Stimulated activated CD4-positive, alpha-beta T cell treated with anti-CD3 and anti-CD28 coated beads, Interleukin-4, amount 100 ng/mL, for 1 hour (primary cell): ENCODE measurements at regions not wholly inside any gene's neighbourhood (a gene's known extent, or its start where the extent isn't known, plus 50 kb on each side); places are given as distances from the start of the nearest gene placed in this dataset.

Experiments
- DNase-seq: peaks from one replicate; pipeline ENCODE4 v3.0.0-alpha.2; 2020

DNA sequence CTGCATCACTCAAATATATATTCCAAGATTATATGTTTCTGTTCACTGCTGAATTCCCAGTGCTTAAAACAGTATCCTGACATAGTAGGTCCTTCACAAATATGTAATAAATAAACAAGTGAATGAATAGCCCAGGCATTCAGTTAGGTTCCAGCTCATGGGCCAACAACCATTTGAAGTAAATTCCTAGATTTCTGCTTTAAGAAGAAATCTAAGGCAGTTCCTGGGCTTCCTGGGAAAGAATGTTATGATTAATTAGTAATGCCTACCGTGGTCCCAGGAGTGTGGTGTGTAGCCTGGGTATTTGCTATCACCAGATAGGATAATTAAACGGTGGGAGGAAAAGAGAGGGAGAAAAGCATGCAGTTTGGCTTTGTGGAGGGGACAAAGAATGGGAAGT, 576.8 kb downstream of the SOX6 start:
- no peak for DNase-seq

DNA sequence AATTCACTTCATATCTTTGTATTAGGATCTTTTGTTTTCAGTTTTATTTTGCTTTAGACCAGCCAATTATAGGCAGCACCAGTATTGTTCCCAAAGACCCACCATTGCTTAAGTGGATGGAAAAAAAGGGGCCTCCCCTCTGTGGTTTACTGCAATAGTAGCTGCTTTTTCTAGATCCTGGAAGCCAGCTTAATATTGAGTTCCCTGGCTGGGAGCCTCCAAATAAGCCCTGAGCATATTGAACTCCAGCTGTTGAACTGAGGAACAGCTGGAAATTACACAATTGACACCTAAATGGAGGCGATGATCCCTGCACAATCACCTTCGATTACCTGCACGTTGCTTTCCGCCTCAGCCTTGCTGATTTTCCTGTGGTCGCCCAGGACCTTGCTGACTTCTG, 576.0 kb downstream of the SOX6 start:
- no peak for DNase-seq

DNA sequence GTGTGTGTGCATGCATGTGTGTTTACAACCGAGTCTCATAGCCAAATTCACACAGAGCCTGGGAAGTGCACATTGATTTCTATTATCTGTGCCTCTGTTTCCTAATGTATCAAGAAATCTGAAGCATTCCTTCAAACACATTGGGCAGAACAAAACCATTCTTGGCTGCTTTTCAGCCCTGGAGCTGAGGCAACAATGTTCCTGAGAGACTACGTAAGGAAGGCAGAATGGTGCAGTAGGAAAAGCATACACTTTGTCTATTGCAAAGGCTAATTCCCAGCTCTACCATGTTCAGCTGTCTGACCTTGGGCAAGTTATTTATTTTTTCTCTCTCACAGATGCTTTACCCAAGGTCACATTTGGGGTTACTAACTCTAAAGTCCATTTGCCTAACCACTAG, 575.5 kb downstream of the SOX6 start:
- DNase-seq = no peak

DNA sequence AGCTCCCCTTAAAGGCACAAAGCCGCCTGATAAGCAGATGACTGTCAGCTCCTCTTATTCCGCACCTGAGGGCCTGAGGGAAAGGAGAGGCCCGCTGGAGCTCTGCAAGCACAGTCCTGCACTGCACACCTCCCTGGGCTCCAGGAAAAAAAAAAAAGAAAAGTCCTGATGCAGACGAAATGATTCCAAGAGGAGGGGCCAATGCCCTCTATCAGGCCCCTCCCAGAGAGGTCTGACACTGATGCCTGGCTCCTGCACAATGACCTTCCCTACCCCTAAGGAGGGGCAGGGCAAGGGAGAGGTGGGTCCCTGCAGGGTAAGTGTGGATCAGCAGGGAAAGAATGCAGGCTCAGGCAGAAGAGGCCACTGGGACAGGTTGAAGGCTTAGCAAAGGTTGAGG, 572.7 kb downstream of the SOX6 start:
- no peak for DNase-seq

DNA sequence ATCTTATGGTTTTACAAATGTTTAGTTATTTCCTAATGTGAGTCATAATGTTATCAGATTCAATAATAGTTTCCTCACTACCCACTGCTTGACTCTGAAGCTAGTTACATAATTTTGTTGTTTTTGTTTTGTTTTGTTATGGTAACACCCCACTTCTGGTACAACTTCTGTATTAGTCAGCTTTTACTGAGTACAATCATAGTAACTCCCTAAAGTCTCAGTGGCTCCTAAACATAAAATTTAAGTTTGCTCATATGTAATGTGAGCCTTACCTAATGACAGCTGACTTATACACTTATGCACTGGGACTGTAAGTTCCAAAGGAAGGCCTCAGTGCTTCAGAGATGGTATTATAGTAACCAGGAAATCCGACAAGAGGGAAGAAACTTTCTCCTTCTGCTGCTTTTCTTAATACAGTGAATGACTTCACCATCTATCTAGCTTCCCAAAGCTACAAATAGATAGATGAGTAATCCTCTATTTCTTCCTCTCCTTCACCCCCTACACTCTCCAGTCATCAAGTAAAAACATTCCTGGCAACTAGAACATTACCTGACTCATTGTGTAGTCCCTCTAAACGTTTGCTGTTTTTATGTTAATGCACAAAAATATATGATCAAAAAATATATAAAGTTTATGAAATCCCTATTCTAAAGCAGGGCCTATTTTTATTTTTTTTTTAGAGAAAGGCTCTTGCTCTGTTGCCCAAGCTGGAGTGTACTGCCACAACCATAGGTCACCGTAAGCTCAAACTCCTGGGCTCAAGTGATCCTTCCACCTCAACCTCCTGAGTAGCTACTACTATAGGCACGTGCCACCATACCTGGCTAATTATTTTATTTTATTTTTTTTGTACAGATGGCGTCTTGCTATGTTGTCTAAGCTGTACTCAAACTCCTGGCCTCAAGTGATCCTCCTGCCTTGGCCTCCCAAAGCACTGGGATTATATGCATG, 563.0 kb downstream of the SOX6 start:
- no peak for DNase-seq

DNA sequence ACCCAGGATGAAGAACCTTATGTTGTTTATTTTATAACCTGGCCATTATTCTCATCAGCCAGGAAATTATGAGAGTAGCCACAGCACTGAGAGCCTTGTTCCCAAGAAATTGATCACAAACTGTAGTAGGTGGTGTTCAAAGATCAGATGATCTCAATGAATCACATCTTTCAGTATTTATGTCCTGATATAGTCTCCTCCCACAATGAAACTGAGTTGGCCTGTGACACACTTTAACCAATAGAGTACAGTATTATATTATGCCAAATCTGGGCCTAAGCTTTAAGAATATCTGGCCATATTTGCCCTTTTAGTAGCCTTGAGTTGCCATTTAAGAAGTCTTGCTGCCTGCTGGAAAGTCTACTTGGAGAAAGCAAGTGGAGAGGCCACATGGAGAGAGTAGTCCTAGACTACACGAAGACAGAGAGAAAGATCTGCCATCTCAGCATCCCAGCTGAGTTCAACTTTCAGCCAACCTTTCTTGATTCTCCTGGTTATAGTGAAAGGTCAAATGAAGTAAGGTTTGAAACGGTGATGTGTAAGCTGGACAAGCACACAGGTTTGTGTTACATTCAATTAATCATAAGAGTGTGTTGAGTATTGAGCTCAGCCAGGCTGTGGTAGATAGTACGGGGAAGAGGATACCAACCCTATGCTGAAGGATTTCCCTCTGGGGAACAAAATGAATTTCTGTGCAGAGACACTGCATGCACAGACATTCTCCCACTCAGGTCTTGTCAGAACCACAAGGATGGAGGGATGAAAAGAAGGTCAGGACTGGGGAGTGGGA, 561.8 kb downstream of the SOX6 start:
- DNase-seq = no peak

DNA sequence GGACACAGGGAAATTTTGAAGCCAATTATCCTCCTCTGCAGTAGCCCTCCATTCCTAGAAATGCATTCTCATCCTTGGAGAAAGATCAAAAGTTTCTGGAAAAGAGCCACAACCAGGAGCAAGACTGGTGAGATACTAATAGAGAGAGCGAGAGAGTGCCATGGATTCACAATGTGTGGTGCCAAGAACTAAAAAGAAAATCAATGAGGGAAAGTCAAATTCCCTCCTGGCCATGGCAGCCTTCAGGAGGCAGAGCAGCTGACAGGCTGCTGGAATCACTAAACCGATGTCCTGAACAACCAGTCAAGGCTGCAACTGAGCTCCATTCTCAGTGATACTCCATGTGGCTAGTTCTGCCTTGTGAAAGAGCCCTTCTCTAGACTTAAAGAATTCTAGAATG, 561.0 kb downstream of the SOX6 start:
- DNase-seq = no peak

DNA sequence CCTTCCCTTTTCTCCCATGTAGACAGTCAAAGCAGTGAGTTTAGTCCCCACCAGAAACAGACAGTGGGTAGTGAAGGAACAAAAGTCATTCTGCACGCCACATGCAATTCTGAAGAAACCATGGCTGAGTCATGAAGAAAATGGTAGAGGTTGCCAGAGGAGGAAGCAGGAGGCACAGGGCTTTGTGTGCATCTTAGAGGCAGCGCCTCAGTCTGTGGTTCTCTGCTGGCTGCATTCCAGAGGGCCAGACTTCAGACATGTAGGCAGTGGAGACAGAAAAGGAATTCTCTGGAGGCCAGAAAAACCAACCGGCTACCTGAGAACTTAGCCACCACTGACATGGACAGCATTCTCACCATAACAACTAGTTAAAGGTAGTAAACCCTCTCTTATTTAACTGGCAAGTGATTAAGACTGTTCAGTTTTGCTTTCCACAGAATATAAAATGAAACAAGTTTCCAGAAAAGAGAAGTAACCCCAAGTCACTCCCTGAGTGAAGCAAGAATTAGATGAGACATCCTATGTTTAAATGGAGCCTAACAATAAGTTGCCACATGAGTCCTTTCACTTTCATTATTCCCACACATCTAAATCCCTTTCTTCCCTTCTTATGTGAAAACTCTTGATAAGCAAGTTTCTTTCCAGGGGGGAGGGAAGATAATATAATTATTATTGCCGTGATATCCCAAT, 556.1 kb downstream of the SOX6 start:
- DNase-seq = no peak

DNA sequence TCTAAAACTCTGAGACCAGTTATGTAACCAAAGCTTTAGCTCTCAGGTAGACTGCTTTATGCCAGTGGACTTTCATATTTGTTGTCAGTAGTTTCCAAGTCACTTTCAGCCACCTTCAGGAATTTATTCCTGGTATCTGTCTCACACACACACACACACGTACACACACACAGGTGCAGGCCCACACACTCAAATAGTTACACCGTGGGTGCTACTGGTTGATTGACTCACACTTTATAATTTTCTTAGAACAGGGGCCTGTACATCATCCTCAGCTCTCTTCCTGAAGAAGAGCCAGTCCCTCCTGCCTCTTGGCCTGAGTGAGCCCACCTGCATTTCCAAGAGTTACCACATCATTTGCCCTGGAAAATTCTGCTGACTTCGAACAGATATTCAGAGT, 555.2 kb downstream of the SOX6 start:
- no peak for DNase-seq

DNA sequence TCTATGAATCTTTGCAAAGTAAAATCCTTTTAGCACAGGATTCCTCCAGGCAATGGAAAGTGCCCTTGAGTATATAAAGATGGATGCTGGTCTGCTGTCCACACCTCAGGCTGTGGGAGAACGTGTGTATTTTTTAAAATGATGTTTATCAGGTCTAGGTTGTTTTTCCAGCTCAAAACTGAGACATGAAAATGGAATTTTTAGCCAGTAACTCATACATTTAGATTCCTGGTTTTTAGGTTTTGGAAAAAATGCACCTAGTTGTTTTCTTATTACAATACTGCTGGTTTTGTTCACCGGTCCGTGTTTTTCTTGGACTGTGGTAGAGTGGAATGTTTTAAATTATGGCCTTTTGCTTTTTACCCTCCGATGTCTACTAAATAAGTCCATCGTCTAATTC, 554.7 kb downstream of the SOX6 start:
- no peak for DNase-seq

DNA sequence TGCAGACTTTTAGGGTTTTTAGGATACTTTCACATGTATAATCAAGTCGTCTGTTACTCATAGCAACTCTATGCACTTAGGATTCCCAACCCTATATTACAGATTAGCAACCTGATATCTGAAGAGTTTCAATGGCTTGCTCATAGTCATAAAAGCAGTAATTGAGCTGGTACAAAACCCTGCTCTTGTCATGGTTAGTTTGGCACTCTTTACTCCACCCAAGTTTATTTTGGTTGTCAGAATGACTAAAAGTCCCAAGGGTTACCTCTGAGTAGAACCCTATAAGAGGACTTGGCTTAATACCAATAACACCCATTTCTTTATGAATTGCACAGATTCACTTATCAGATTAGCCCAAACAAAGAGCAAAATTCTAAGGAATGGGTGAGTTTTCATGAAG, 550.6 kb downstream of the SOX6 start:
- no peak for DNase-seq

DNA sequence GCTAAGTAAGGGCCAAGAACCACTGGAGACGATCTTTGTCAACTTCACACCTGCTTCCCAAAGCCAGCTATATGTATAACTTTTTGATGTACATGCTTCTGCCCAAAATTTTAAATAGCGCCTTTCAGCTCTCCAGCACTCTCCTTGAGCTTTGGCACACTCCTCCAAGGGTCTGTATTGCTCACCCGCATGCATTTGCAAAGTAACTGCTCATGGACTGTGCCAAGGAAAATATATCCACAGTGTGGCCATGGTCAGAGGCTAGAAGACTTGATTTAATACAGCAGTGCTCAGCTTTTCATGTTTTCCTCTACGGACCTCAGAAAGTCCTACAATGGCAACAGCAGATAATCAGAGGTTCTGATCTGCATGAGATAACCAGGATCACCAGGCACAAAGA, 550.1 kb downstream of the SOX6 start:
- DNase-seq = no peak

DNA sequence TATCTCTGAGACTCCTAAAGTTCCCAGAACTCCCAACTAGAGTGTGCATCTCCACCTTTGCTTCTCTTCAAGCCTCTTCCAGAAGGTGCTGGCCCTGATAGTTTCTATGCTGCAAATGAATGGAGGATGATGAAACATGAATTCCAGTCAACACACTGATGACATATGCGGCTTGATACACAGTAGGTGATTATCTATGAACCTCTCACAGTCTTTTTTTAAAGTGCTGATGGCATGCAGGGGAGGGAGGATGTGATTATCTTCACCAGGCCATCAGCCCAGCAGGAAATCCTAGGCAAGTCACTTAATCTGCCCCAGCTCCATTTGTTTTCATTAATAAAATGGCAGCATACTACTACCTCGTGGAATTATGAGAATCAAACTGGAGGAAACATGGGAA, 548.5 kb downstream of the SOX6 start:
- DNase-seq = no peak

DNA sequence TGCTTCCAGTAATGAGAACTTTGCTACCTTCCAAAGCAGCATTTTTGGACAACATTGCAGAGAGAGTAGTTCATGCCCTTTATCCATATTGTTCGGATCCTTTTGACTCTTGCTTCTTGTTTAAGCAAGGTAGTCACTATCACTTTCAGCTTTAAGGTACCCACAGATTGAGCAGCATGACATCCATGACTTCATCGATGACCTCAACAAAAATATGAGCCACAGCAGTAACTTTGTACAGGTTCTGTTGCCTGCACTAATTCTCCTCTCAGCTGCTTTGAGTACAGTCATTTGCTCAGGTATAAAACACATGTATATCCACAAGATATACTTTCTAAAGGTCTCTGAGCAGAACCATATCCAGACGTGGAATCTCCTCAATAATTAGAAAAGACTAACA, 546.3 kb downstream of the SOX6 start:
- no peak for DNase-seq

DNA sequence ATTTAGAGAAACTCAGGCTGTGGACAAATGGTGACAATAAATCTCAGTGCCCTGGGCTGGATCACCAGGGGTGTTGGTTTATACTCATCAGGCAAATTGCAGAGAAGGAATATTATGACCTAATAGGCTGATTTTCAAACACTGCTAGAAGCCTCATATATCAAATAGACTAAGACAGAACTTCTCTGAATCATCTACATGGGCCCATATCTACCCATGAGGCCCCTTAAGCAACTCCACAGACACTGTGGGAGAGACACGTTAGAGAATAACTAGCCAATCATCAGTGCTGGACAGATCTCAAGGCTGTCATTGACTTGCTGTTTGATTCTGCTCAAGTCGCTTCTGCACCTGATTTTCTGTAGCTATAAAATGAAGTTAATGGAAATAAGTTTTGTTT, 545.8 kb downstream of the SOX6 start:
- no peak for DNase-seq

DNA sequence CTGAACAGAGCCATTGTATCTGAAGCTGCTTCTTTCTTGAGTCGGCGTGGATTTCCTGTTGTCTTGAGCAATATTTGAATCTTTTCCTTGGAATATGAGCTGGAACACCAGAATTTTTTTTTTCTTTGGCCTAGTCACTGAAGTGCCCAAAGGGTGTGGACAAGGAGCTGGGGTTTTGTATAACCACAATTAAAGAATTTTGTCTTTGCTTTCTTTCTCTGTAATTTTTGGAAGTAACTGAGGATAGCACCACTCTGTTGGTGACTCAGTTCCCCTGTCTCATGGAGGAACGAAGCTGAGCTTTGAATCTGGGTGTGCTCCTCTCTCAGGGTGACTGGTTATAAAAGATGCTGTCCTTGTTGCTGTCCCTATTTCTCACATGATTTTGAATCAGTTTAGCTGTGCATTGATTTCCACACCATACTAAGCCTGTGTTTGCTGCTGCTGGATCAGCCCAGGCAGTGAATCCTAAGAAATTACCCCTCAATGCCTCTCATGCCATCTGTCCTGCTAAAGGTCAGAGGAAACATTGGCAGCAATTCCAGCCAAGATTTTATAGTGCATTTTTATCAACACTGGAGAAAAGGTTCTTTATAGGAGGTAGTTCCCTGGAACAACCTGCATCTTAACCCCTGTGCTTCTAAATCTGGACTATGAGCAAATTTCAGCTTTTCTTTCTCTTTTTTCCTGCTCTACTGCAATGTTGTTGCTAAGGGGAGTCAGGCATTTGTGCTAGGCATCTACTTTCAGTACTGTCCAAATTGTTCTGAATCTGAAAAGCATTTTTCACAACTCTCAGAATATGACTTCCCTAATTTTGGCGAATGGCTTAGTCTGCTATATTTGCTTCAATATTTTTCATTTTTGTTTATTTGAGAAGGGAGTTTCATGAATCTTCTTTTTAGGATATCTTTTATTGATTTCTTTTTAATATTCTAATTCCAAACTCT, 540.8 kb downstream of the SOX6 start:
- DNase-seq = no peak

DNA sequence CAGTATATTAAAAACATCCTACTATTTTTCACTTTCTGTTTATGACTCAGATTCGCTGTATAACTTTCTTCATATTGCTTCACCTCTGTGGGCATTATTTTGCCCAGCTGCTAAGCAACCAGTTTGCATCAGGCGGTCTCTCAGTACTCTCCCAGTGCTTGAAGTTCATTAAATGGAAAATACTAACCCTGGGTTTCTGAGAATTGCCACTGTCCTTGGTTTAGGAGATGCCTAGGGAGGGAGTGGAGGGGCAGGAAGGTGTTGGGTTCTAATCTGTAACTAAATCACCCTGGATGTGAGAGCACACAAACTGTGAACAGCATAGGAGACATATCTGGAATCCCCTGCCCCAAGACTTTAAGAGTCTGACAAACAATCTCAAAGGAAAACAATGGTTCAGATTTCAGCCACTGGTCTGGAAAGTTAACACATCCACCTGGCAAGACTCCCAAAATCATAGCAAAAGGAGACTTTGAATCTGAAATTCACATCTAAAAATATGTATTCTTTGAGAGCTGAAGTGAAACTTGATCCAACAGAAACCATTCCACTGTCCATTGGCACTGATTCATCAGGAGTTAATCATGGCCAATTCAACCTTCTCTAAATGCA, 540.0 kb downstream of the SOX6 start:
- no peak for DNase-seq

DNA sequence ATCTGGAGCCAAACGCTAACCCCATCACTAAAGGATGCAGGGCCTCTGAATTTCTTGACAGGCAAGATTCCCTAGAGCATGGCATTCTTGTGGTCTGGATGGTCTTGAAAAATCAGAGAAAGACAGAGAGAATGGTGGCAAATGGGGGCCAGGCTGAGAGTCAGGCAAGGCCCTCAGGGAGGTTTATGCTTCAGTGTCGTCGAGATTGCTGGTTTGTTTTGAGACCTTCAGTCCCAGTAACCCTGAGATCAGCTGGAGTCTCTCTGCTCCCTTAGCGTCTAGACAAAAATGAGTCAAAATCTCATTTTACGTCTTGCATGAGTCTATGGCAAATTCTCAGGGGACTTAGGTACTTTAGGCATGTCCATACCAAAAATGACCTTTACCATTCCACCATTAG, 539.3 kb downstream of the SOX6 start:
- no peak for DNase-seq

DNA sequence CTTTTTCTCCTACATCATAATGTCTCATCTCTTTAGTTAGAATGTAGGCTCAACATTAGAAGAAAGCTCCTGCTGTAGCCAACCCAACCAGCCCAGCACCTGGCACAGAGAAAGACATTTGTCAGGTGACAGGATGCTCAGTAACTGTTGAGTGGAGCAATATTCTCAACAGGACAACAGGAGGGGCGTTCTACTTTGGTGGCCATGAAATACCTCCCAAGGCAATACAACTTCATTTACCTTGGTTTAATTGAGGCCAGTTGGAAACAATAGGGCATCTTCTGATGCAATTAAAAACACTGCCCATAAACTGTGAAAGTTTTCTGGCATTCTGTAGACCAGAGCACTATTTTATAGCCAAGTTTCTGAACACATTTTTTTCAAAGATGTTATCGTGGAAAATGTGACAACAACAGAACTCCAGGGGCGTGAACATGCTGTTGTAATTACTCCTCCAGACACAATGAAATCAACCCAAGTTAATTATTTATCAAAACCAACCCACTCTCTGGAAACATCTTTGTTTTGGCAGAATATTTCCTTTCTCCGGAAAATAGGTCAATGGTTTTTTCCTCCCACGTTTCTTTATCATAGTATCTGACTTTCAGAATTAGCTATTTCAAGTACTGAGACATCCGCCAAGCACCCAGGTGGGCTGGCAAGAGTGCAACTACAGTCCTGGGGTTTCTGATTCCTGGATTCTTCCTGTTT, 538.1 kb downstream of the SOX6 start:
- no peak for DNase-seq

DNA sequence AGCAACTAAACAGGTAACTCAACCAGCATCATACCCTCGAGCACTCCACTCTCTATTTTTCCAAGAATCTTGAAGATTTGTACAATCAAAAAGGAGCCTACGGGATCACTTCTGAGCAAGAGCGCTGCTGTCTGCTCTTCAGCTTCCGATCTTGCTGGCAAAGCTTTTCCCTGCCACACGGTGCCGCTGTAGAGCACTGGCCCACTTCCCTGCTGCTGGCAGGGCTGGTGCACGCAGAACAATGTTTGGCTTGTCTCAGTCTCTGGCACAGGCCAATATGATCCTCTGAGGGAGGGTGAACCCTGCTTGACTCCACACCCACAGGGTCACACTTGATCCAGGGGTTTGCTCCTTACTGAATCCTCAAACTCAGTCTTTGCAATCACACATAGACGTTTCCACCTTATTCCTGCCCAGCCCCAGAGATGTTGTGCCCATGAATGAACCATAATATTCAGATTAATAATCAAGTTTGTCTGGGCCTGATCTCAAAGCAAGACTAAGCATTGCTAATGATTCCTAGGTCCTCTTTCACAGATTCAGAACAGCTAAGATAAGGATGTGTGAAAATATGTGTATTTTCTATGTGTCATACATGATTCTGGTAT, 536.6 kb downstream of the SOX6 start:
- peak; percentile 38 for DNase-seq

DNA sequence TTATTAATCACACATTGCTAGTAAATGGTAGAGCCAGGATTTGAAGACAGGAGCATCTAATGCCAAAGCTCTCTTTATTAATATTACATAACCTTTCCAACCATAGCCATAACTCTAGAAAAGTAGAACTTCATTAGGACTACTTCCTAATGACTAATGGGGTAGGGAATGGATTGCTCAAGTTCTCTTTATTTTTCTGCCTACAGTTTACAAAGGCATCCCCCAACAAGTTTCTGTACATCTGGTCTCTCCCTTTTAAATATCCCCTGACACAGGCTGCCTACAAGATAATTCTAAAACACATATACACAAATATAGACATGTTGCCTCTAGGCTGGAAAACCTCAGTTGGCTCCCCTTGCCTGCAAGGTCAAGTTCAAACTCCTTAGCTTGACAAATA, 534.9 kb downstream of the SOX6 start:
- no peak for DNase-seq
